MM.1S (cell line): ENCODE measurements at regions not wholly inside any gene's neighbourhood (a gene's known extent, or its start where the extent isn't known, plus 50 kb on each side); places are given as distances from the start of the nearest gene placed in this dataset.

ENCODE experiments used
- DNase-seq: peaks from one replicate; pipeline ENCODE4 v3.0.0-alpha.2; 2015
- H2AFZ ChIP-seq: fragments of 300-600 bp; sonication (generic); 2 replicates; pipeline ENCODE4 v1.6.0; 2016; ENCODE audit warnings: antibody characterized with exemption, low read length
- H3F3A ChIP-seq: fragments of 300-600 bp; sonication (generic); 2 replicates; pipeline ENCODE4 v1.6.1; 2016; ENCODE audit warnings: mild to moderate bottlenecking, antibody characterized with exemption, low read length, moderate library complexity, mixed read lengths; ENCODE audit not compliant: insufficient read depth
- H3K27ac ChIP-seq: fragments of 300-600 bp; sonication (generic); 2 replicates; pipeline ENCODE4 v1.5.1; 2016; ENCODE audit warnings: mild to moderate bottlenecking, low read length
- H3K27me3 ChIP-seq: fragments of 300-600 bp; sonication (generic); replicated peaks from 2 replicates; pipeline ENCODE4 v1.6.0; 2016; ENCODE audit warnings: low read length; ENCODE audit not compliant: insufficient read depth
- H3K36me3 ChIP-seq: fragments of 300-600 bp; sonication (generic); replicated peaks from 2 replicates; pipeline ENCODE4 v1.6.1; 2016; ENCODE audit warnings: mild to moderate bottlenecking, low read length, mixed read lengths; ENCODE audit not compliant: insufficient read depth
- H3K4me1 ChIP-seq: fragments of 300-600 bp; sonication (generic); 2 replicates; pipeline ENCODE4 v1.6.1; 2016; ENCODE audit warnings: low read length, mixed read lengths
- H3K4me2 ChIP-seq: fragments of 300-600 bp; sonication (generic); 2 replicates; pipeline ENCODE4 v1.6.0; 2016; ENCODE audit warnings: low read depth, low read length
- H3K4me3 ChIP-seq: fragments of 300-600 bp; sonication (generic); 2 replicates; pipeline ENCODE4 v1.5.1; 2016; ENCODE audit warnings: low read length, mixed read lengths
- H3K79me2 ChIP-seq: fragments of 300-600 bp; sonication (generic); 2 replicates; pipeline ENCODE4 v1.6.1; 2016; ENCODE audit warnings: mixed run types, low read length, mixed read lengths
- H3K9ac ChIP-seq: fragments of 300-600 bp; sonication (generic); 2 replicates; pipeline ENCODE4 v1.6.1; 2016; ENCODE audit warnings: low read length, mixed read lengths
- H3K9me2 ChIP-seq: fragments of 300-600 bp; sonication (generic); replicated peaks from 2 replicates; pipeline ENCODE4 v1.6.1; 2016; ENCODE audit warnings: mild to moderate bottlenecking, low read length, mixed read lengths; ENCODE audit not compliant: insufficient read depth
- H3K9me3 ChIP-seq: fragments of 300-600 bp; sonication (generic); replicated peaks from 2 replicates; pipeline ENCODE4 v1.6.1; 2016; ENCODE audit warnings: mild to moderate bottlenecking, low read length, mixed read lengths; ENCODE audit not compliant: insufficient read depth
- H4K20me1 ChIP-seq: fragments of 300-600 bp; sonication (generic); 2 replicates; pipeline ENCODE4 v1.6.1; 2016; ENCODE audit warnings: mild to moderate bottlenecking, low read length, moderate library complexity, mixed read lengths; ENCODE audit not compliant: insufficient read depth
- EZH2 ChIP-seq: fragments of 300-600 bp; sonication (generic); optimal IDR thresholded peaks from 2 replicates; pipeline ENCODE3; 2017; ENCODE audit warnings: low read depth, mild to moderate bottlenecking, antibody characterized with exemption, low read length, mixed read lengths
- EZH2phosphoT487 ChIP-seq: fragments of 300-600 bp; sonication (generic); IDR thresholded peaks from 2 replicates; pipeline ENCODE4 v1.6.1; 2018; ENCODE audit warnings: antibody characterized with exemption, low read length
- TF ChIP-seq, protein P1 (sequence below): fragments of 300-600 bp; sonication (generic); IDR thresholded peaks from 2 replicates; pipeline ENCODE4 v1.5.1; 2016; ENCODE audit warnings: antibody characterized with exemption, low read length, mixed read lengths

DNA sequence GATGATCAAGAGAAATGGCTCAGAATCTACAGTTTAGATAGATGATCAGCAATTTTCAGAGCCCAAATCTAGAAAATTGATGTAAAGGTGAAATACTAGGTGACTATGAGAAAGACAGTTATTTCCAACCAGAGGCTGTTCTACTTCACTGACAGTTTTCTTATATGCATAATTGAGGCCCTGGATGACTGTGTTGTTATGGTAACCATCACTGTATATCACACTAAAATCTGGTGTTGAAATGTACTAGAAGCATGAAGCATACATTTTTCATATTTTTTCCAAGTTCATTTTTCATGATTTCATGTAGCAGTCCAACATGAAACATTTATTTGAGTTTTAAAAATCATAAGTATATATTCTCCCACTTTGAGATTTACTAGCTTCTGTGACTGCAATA is 87.4 kb downstream of the ATXN3L start:
- no peaks in the 10 kb centered on the region for H3K27me3 ChIP-seq
- no peaks in the 10 kb centered on the region for H4K20me1 ChIP-seq
- H3K4me2 ChIP-seq: no peak overlapping the region
- H3F3A ChIP-seq: no peaks in the 10 kb centered on the region
- H3K9me3 ChIP-seq: no peaks in the 10 kb centered on the region
- no peak for DNase-seq
- no peaks in the 10 kb centered on the region for H3K79me2 ChIP-seq
- no peaks in the 10 kb centered on the region for H3K9me2 ChIP-seq
- H3K4me1 ChIP-seq: no peaks in the 10 kb centered on the region
- no peaks in the 10 kb centered on the region for H3K36me3 ChIP-seq
- no peak overlapping the region for H2AFZ ChIP-seq
- no peak overlapping the region for H3K27ac ChIP-seq
- H3K4me3 ChIP-seq: no peak overlapping the region
- no peak for TF ChIP-seq EZH2phosphoT487
- no peak for TF ChIP-seq EZH2
- TF ChIP-seq, protein P1, sequence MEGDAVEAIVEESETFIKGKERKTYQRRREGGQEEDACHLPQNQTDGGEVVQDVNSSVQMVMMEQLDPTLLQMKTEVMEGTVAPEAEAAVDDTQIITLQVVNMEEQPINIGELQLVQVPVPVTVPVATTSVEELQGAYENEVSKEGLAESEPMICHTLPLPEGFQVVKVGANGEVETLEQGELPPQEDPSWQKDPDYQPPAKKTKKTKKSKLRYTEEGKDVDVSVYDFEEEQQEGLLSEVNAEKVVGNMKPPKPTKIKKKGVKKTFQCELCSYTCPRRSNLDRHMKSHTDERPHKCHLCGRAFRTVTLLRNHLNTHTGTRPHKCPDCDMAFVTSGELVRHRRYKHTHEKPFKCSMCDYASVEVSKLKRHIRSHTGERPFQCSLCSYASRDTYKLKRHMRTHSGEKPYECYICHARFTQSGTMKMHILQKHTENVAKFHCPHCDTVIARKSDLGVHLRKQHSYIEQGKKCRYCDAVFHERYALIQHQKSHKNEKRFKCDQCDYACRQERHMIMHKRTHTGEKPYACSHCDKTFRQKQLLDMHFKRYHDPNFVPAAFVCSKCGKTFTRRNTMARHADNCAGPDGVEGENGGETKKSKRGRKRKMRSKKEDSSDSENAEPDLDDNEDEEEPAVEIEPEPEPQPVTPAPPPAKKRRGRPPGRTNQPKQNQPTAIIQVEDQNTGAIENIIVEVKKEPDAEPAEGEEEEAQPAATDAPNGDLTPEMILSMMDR: no peak
- no peak overlapping the region for H3K9ac ChIP-seq

DNA sequence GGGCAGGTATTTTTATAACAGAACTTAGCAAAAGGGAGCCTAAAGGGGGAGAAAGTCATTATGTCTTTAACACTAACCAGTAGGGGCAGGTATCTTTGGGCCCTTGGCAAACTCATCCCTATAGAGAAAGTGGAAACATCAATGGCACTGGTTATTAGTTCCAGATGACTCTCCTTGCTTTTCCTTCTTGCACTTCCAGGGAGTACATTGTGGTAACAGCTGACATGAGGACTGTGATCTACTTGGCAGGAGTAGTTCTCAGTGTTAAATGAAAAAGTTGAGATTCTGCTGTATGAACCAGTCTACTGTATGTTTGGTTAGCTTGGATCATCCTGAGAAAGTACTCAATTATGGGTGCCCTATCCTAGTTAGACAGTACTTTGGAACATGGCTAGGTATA is 93.6 kb downstream of the ATXN3L start:
- no peak for DNase-seq
- Histone ChIP-seq H3K4me3 (no peak overlapping the region), H3K9ac (no peak overlapping the region), H3K27me3 (no peaks in the 10 kb centered on the region), H3F3A (no peaks in the 10 kb centered on the region), H3K9me2 (no peaks in the 10 kb centered on the region), H4K20me1 (no peaks in the 10 kb centered on the region), H2AFZ (no peak overlapping the region), H3K4me1 (no peaks in the 10 kb centered on the region), H3K79me2 (no peaks in the 10 kb centered on the region), H3K36me3 (no peaks in the 10 kb centered on the region), H3K4me2 (no peak overlapping the region), H3K9me3 (no peaks in the 10 kb centered on the region), H3K27ac (no peak overlapping the region)
- TF ChIP-seq EZH2phosphoT487: no peak
- TF ChIP-seq, protein P1: no peak

- no peak overlapping the region for H3K27ac ChIP-seq
- H3K79me2 ChIP-seq: no peaks in the 10 kb centered on the region
- H3K4me2 ChIP-seq: no peak overlapping the region
- no peaks in the 10 kb centered on the region for H3K9me3 ChIP-seq
- H3K27me3 ChIP-seq: no peaks in the 10 kb centered on the region
- no peak for DNase-seq
- no peaks in the 10 kb centered on the region for H4K20me1 ChIP-seq
- no peak overlapping the region for H2AFZ ChIP-seq
- H3F3A ChIP-seq: no peaks in the 10 kb centered on the region
- H3K4me3 ChIP-seq: no peak overlapping the region
- no peaks in the 10 kb centered on the region for H3K36me3 ChIP-seq
- no peak overlapping the region for H3K9ac ChIP-seq
- H3K9me2 ChIP-seq: no peaks in the 10 kb centered on the region
- H3K4me1 ChIP-seq: no peaks in the 10 kb centered on the region
- TF ChIP-seq EZH2phosphoT487 (no peak), EZH2 (no peak)
- TF ChIP-seq, protein P1: no peak
These were observed 95.8 kb downstream of the ATXN3L start for GRCh38 chrX:13223868-13224567.
